Liver (tissue), 3 donors: ENCODE measurements at regions not wholly inside any gene's neighbourhood (a gene's known extent, or its start where the extent isn't known, plus 50 kb on each side); places are given as distances from the start of the nearest gene placed in this dataset.

Source experiments
- JUND ChIP-seq, 2 donors: IDR thresholded peaks; 2 replicates each; pipeline ENCODE4 v1.6.1; 2016; ENCODE audit warnings: antibody characterized with exemption in 2 of 2
- NR2F2 ChIP-seq: IDR thresholded peaks from 2 replicates; pipeline ENCODE4 v1.6.1; 2016; ENCODE audit warnings: antibody characterized with exemption
- RAD21 ChIP-seq, 2 donors: IDR thresholded peaks; 2 replicates each; pipeline ENCODE4 v1.6.1; 2016; ENCODE audit warnings: antibody characterized with exemption in 2 of 2, mild to moderate bottlenecking in 2 of 2
- SP1 ChIP-seq: IDR thresholded peaks from 2 replicates; pipeline ENCODE4 v1.6.1; 2018; ENCODE audit warnings: antibody characterized with exemption, mild to moderate bottlenecking
- TAF1 ChIP-seq: conservative IDR thresholded peaks from 2 replicates; pipeline ENCODE4 v1.6.1; 2016; ENCODE audit warnings: antibody characterized with exemption, mild to moderate bottlenecking
- YY1 ChIP-seq: IDR thresholded peaks from 2 replicates; pipeline ENCODE4 v1.6.1; 2016; ENCODE audit warnings: antibody characterized with exemption, mild to moderate bottlenecking
- TF ChIP-seq, protein P1 (sequence below): IDR thresholded peaks from 2 replicates; pipeline ENCODE4 v1.6.1; 2016; ENCODE audit warnings: antibody characterized with exemption, mild to moderate bottlenecking
- TF ChIP-seq, protein P2 (sequence below): fragments of 150-350 bp; IDR thresholded peaks from 2 replicates; pipeline ENCODE4 v1.5.1; 2017; ENCODE audit warnings: improper control_type of control experiment, low read depth, low read length; ENCODE audit not compliant: missing input control
- TF ChIP-seq, protein P3 (sequence below): IDR thresholded peaks from 2 replicates; pipeline ENCODE4 v1.6.1; 2016; ENCODE audit warnings: antibody characterized with exemption
- TF ChIP-seq, protein P4 (sequence below): IDR thresholded peaks from 2 replicates; pipeline ENCODE4 v1.6.1; 2016; ENCODE audit warnings: antibody characterized with exemption
- donor health status: healthy.
- donor health status: healthy.

DNA sequence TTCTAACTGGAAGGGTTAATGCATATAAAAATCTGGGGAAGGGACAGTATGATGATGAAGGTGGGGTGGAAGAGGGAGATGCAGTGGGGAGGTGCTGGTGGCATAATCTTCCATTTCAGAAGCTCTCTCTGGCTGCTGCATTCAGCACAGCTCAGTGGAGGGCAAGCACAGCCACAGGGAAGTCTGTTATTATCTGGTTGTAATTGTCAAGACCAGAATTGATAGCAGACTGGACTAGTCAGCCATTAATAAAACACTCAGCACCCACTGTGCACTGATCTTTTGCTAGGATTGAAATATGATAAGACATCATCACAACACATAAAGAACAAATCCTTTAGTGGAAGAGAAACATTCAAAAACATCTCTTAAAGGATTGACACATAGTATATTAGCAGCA lies 414.2 kb upstream of the LCORL start:
- TF ChIP-seq, protein P1, sequence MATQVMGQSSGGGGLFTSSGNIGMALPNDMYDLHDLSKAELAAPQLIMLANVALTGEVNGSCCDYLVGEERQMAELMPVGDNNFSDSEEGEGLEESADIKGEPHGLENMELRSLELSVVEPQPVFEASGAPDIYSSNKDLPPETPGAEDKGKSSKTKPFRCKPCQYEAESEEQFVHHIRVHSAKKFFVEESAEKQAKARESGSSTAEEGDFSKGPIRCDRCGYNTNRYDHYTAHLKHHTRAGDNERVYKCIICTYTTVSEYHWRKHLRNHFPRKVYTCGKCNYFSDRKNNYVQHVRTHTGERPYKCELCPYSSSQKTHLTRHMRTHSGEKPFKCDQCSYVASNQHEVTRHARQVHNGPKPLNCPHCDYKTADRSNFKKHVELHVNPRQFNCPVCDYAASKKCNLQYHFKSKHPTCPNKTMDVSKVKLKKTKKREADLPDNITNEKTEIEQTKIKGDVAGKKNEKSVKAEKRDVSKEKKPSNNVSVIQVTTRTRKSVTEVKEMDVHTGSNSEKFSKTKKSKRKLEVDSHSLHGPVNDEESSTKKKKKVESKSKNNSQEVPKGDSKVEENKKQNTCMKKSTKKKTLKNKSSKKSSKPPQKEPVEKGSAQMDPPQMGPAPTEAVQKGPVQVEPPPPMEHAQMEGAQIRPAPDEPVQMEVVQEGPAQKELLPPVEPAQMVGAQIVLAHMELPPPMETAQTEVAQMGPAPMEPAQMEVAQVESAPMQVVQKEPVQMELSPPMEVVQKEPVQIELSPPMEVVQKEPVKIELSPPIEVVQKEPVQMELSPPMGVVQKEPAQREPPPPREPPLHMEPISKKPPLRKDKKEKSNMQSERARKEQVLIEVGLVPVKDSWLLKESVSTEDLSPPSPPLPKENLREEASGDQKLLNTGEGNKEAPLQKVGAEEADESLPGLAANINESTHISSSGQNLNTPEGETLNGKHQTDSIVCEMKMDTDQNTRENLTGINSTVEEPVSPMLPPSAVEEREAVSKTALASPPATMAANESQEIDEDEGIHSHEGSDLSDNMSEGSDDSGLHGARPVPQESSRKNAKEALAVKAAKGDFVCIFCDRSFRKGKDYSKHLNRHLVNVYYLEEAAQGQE = no peak
- TF ChIP-seq, protein P2, sequence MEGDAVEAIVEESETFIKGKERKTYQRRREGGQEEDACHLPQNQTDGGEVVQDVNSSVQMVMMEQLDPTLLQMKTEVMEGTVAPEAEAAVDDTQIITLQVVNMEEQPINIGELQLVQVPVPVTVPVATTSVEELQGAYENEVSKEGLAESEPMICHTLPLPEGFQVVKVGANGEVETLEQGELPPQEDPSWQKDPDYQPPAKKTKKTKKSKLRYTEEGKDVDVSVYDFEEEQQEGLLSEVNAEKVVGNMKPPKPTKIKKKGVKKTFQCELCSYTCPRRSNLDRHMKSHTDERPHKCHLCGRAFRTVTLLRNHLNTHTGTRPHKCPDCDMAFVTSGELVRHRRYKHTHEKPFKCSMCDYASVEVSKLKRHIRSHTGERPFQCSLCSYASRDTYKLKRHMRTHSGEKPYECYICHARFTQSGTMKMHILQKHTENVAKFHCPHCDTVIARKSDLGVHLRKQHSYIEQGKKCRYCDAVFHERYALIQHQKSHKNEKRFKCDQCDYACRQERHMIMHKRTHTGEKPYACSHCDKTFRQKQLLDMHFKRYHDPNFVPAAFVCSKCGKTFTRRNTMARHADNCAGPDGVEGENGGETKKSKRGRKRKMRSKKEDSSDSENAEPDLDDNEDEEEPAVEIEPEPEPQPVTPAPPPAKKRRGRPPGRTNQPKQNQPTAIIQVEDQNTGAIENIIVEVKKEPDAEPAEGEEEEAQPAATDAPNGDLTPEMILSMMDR = no peak
- no peak for TF ChIP-seq JUND (IDR thresholded peaks at IDR 0.05)
- no peak for TF ChIP-seq TAF1
- TF ChIP-seq SP1 = no peak
- TF ChIP-seq RAD21 (IDR thresholded peaks at IDR 0.05) = no peak
- TF ChIP-seq, protein P3, sequence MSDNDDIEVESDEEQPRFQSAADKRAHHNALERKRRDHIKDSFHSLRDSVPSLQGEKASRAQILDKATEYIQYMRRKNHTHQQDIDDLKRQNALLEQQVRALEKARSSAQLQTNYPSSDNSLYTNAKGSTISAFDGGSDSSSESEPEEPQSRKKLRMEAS = no peak
- TF ChIP-seq NR2F2 = no peak
- no peak for TF ChIP-seq YY1
- TF ChIP-seq, protein P4, sequence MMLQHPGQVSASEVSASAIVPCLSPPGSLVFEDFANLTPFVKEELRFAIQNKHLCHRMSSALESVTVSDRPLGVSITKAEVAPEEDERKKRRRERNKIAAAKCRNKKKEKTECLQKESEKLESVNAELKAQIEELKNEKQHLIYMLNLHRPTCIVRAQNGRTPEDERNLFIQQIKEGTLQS = no peak
